Ovary (tissue), 7 donors: ENCODE measurements at regions not wholly inside any gene's neighbourhood (a gene's known extent, or its start where the extent isn't known, plus 50 kb on each side); places are given as distances from the start of the nearest gene placed in this dataset.

ENCODE experiments used
- DNase-seq, 5 donors: peaks; one replicate each; pipeline ENCODE4 v3.0.0-alpha.2; 2019 to 2020
- H3K27ac ChIP-seq, 2 donors: fragments of 200-600 bp; one replicate each; pipeline versions ENCODE4 v1.5.1 to v1.8.0; 2019 to 2022
- H3K27me3 ChIP-seq: fragments of 200-600 bp; one replicate; pipeline ENCODE4 v1.8.0; 2022
- H3K36me3 ChIP-seq: fragments of 200-600 bp; sonication (generic); one replicate; pipeline ENCODE4 v1.5.1; 2019
- H3K4me1 ChIP-seq: one replicate; pipeline ENCODE4 v1.8.1; 2013; ENCODE audit warnings: mild to moderate bottlenecking, moderate library complexity; ENCODE audit not compliant: insufficient read depth
- H3K4me3 ChIP-seq: fragments of 200-600 bp; sonication (generic); one replicate; pipeline ENCODE4 v1.5.1; 2017
- H3K9me3 ChIP-seq, 2 donors: fragments of 200-600 bp in 1 of 2; sonication (generic) in 1 of 2; one replicate each; pipeline versions ENCODE4 v1.5.1 to v1.8.1; 2013 to 2019; ENCODE audit warnings: mild to moderate bottlenecking in 1 of 2, moderate library complexity in 1 of 2
- EP300 ChIP-seq: sonication (generic); formaldehyde crosslinking; IDR thresholded peaks from one replicate; pipeline ENCODE4 v1.6.1; 2017; ENCODE audit warnings: antibody characterized with exemption
- POLR2A ChIP-seq: fragments of 450-650 bp; IDR thresholded peaks from one replicate; pipeline ENCODE4 v1.6.1; 2017; ENCODE audit warnings: antibody characterized with exemption, mild to moderate bottlenecking, moderate library complexity
- WGBS, 3 donors: extraction: QIAGEN DNeasy Blood & Tissue Kit in 1 of 3; methylation state at CpG; one replicate each; pipeline versions ENCODE4 v1.1.5 to v1.1.7; 2013 to 2017; 5-methylcytosine and 5-hydroxymethylcytosine counted together
- intact Hi-C, 4 donors: fragments of 100-400 bp; cut with DNase I; formaldehyde crosslinking; loops; one replicate each; pipeline versions ENCODE4 v1.11.0 to v1.15.1; 2022 to 2023
- TF ChIP-seq, protein P1 (sequence below), 3 donors: fragments of 450-650 bp in 2 of 3; fragments of 200-600 bp in 1 of 3; IDR thresholded peaks; one replicate each; pipeline versions ENCODE4 v1.5.1 to v1.8.0; 2016 to 2022; ENCODE audit warnings: antibody characterized with exemption in 3 of 3, mild to moderate bottlenecking in 1 of 3
- donor health status: DM: no; HTN: no; CAD: no; lungs with moderate emphysema.
- donor health status: DM: no; HTN: no; CAD: no.
- donor health status: Bipolar disorder and iron deficiency.
- donor health status: DM: no; HTN: no; CAD: no.
- donor health status: DM: yes; HTN: yes; CAD: no.

DNA sequence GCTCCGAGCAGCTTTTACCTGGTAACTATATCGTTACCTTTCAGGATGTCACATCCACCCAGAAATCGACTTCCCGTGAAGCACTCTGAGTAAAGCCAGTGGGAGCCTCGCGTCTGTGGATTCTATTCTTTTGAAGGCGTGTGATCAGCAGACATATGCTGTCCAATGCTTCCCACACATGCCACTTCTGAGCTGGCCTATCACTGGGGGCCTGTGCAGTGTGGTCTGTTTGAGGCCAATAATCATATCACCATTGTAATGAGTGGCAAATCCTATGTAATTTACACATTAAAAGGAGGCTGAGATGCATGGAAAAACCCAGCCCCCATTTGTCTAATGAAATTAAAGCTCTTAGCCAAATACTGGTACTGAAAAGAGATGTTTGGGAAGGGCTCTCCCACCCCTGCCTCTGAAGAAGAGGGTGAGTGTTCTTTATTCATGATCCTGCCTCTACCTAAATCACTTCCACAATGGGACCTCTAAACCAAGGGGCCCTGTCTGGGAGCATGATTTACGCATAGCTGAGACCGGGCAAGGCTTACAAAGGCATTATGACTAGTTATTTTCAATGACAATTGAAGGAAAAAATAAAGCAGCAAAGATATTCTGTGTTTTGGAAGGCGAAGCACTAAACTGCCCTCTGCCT lies 686.8 kb downstream of the ZEB2 start:
- Histone ChIP-seq H3K27me3 (no peaks in the 10 kb centered on the region), H3K9me3 (no peaks in the 10 kb centered on the region), H3K36me3 (no peaks in the 10 kb centered on the region), H3K4me3 (no peak overlapping the region), H3K27ac (no peak overlapping the region), H3K4me1 (no peaks in the 10 kb centered on the region)
- TF ChIP-seq EP300 (no peak), POLR2A (no peak)
- TF ChIP-seq, protein P1, sequence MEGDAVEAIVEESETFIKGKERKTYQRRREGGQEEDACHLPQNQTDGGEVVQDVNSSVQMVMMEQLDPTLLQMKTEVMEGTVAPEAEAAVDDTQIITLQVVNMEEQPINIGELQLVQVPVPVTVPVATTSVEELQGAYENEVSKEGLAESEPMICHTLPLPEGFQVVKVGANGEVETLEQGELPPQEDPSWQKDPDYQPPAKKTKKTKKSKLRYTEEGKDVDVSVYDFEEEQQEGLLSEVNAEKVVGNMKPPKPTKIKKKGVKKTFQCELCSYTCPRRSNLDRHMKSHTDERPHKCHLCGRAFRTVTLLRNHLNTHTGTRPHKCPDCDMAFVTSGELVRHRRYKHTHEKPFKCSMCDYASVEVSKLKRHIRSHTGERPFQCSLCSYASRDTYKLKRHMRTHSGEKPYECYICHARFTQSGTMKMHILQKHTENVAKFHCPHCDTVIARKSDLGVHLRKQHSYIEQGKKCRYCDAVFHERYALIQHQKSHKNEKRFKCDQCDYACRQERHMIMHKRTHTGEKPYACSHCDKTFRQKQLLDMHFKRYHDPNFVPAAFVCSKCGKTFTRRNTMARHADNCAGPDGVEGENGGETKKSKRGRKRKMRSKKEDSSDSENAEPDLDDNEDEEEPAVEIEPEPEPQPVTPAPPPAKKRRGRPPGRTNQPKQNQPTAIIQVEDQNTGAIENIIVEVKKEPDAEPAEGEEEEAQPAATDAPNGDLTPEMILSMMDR (IDR thresholded peaks at IDR 0.05) = no peak
- DNase-seq = no peak
- intact Hi-C loops = no loop called here
- 91 to 94% (median 94%) methylated on average over 10 of the region's 10 CpGs for WGBS, 3 donors

DNA sequence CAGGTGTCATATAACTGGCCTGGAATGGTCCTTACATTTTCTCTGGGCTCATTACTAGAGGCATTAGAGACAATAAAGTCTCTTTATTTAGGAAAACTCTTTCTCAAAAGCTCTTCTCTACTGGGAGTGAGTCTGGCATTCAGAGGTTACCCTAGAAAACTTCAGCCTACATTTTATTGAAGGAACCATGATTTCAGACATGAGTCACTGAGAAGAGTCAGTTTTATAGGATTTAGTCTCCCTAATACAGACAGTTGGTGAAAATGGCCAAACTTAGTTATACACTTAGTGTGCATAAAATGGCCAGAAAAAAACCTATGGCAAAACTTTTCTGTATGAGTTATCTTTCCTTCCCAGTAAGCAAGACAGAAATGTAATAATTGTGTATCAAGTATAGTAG lies 689.4 kb downstream of the ZEB2 start:
- Histone ChIP-seq H3K36me3 (no peaks in the 10 kb centered on the region), H3K9me3 (no peaks in the 10 kb centered on the region), H3K27ac (no peak overlapping the region), H3K27me3 (no peaks in the 10 kb centered on the region), H3K4me1 (no peaks in the 10 kb centered on the region), H3K4me3 (no peak overlapping the region)
- intact Hi-C loops = no loop called here
- no peak for DNase-seq
- TF ChIP-seq EP300 (no peak), POLR2A (no peak)
- TF ChIP-seq, protein P1 (IDR thresholded peaks at IDR 0.05) = no peak

DNA sequence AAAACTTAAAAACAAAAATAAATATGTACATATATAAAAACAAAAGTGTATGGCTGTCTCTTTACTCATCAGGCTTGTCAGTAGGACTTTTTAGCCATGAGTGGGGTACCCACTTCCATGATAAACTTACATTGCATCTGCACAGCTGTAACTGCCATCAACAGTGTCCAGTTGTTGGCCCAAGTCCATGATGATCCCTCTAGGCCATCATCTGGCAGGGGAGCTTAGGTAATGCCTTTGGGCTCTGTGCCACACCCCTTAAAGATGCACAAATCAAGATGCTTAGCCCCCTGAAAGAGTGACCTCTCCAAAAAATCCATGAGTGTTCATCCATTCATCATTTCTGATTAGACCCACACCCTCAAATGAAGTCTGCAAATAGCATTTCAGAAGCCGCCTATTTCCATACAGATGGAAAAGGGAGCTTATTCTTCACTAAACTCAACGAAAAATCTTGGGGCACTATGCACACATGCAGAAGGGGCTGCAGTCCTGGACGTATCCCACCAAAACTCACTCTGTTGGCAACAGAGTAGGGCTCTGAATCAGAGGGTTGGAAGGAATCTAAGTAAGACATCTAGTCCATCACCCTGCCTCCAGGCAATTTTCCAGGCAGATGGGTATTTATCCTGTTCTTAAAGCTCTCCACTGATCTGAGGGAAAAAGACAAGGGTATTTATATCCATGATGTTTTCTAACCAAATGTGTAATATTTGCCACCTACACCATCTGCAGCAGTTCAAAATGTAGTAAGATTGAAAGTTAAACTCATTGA lies 691.0 kb downstream of the ZEB2 start:
- no peaks in the 10 kb centered on the region for H3K27me3 ChIP-seq
- H3K4me3 ChIP-seq = no peak overlapping the region
- no peak for DNase-seq
- WGBS, 3 donors = 85 to 92% (median 91%) methylated on average over 3 of the region's 3 CpGs
- H3K27ac ChIP-seq = no peak overlapping the region
- H3K36me3 ChIP-seq = no peaks in the 10 kb centered on the region
- TF ChIP-seq, protein P1 (IDR thresholded peaks at IDR 0.05) = no peak
- no peak for TF ChIP-seq EP300
- H3K4me1 ChIP-seq = no peaks in the 10 kb centered on the region
- H3K9me3 ChIP-seq = no peaks in the 10 kb centered on the region
- intact Hi-C loops = no loop called here

DNA sequence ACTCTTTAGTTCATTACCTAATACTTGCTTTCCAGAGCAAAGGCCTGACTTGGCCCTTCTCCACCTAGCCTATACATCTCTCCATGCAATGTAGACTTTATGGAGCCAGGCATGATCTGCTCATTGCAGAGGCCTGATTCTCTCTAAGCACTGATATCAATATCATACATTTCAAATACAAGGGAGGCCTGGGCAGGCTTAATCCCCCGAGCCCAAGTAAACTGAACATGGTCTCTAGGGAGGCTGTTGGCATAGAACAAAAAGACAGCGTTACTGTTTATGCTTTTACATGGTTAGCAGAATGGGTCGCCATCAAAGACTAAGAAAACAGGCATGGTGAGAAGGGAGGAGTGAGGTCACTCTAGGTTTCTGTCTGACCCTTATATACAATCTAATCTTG lies 695.1 kb downstream of the ZEB2 start:
- 62 to 83% (median 79%) methylated on average over 3 of the region's 3 CpGs for WGBS, 3 donors
- no peak overlapping the region for H3K4me3 ChIP-seq
- intact Hi-C loops = no loop called here
- H3K27me3 ChIP-seq = no peaks in the 10 kb centered on the region
- no peaks in the 10 kb centered on the region for H3K36me3 ChIP-seq
- DNase-seq = no peak
- H3K9me3 ChIP-seq = no peaks in the 10 kb centered on the region
- H3K4me1 ChIP-seq = no peaks in the 10 kb centered on the region
- no peak overlapping the region for H3K27ac ChIP-seq
- TF ChIP-seq, protein P1 (IDR thresholded peaks at IDR 0.05) = no peak
- no peak for TF ChIP-seq POLR2A
- TF ChIP-seq EP300 = no peak
